H1 (cell line): ENCODE measurements at regions not wholly inside any gene's neighbourhood (a gene's known extent, or its start where the extent isn't known, plus 50 kb on each side); places are given as distances from the start of the nearest gene placed in this dataset.

Experiments used
- HDAC2 ChIP-seq, 2 experiments: fragments of 300-600 bp in 1 of 2; sonication (generic) in 1 of 2; IDR thresholded peaks; 2 replicates each; pipeline ENCODE4 v1.6.1; 2011 to 2012; ENCODE audit warnings: low read depth in 2 of 2, low read length in 2 of 2, mild to moderate bottlenecking in 2 of 2, moderate library complexity in 2 of 2, borderline replicate concordance in 1 of 2, inconsistent platforms in 1 of 2
- RBBP5 ChIP-seq: IDR thresholded peaks from 2 replicates; pipeline ENCODE4 v1.7.1; 2012; ENCODE audit warnings: low read depth, mild to moderate bottlenecking, inconsistent platforms, low read length, moderate library complexity, borderline replicate concordance
- TCF12 ChIP-seq: IDR thresholded peaks from 2 replicates; pipeline ENCODE4 v1.6.1; 2011; ENCODE audit warnings: low read depth, mild to moderate bottlenecking, low read length
- TEAD4 ChIP-seq: IDR thresholded peaks from 2 replicates; pipeline ENCODE4 v1.6.1; 2012; ENCODE audit warnings: low read depth, low read length, inconsistent platforms, mixed read lengths

DNA sequence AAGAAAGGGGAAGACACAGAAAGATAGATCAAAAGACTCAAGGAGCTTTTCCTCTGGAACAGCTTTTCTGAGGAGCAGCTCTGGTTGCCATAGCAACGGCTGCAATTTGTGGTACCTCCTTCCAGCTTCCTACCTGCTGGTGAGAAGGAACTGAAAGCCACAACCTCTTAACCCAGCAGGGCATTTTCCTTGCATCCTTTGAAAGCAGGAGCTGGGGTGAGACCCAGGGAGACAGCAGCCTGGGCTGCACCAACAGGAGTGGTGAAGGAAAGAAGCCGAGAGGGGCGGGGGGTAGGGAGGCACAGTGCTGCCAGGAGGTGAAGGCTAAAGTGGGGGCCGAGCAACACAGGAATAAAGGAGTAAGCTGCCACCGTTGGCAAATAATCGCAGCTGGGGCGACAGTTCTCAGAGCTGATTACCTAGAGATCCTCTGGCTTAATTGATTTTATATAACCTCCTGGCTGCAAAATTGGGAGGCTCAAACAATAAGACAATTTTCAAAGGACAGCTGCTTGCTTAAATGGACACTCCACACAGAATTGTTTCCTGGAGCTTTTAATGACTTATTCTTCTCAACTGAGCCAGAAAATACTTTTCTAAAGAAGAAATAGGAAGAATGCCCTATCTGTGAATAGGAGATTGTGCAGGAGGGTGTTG is 129.4 kb downstream of the RPAP3 start (continued):
- TF ChIP-seq RBBP5, result no peak
- no peak for TF ChIP-seq TCF12
- TF ChIP-seq TEAD4, result no peak
- TF ChIP-seq HDAC2 (IDR thresholded peaks at IDR 0.05; ENCODE audit: borderline replicate concordance in 1 of 2, low read depth in 2 of 2, low read length in 2 of 2), result no peak
